ENCODE measurements at regions not wholly inside any gene's neighbourhood (a gene's known extent, or its start where the extent isn't known, plus 50 kb on each side); places are given as distances from the start of the nearest gene placed in this dataset.

DNA sequence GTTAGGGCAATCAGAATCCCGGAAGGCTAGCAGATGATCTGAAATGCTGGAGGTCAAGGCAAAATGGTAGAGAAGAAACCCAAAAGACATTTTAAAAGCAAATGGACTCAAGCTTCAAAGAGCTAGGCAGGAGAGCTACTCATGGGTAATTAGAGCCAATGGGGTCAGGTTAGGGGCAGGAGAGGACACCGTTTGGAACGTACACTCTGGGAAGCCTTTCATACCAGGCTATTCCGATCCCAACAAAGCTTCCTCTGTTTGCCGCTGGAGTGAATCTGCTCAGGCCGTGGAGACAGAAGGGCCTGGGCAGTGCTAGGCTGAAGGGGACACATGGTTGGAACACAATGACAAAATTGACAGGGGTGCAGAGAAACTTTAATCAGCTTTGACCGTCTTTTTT lies 346.6 kb downstream of the RPS6KC1 start:
- TF ChIP-seq CTCF (IDR thresholded peaks at IDR 0.05) (no peak), POLR2A (IDR thresholded peaks at IDR 0.05) (no peak)

Measured in lower leg skin (tissue), 3 donors.